Lung (tissue), 11 donors: ENCODE measurements at regions not wholly inside any gene's neighbourhood (a gene's known extent, or its start where the extent isn't known, plus 50 kb on each side); places are given as distances from the start of the nearest gene placed in this dataset.
A peak's percentile ranks its signal among the peaks of the same experiment; 100 is the strongest.

ENCODE experiments used
- ATAC-seq: fragments of 200-7000 bp; cut with Tn5 transposase; one replicate; pipeline ENCODE4 v1.9.1; 2020; ENCODE audit warnings: moderate number of reproducible peaks; ENCODE audit not compliant: insufficient read depth, low FRiP score
- DNase-seq, 3 donors: peaks; one replicate each; pipeline ENCODE4 v3.0.0-alpha.2; 2013 to 2017
- H3K27ac ChIP-seq, 2 donors: one replicate each; pipeline ENCODE4 v1.5.1; 2013; ENCODE audit warnings: mild to moderate bottlenecking in 2 of 2, moderate library complexity in 2 of 2, control low read depth in 1 of 2, inconsistent platforms in 1 of 2, low read depth in 1 of 2, low read length in 1 of 2
- H3K27me3 ChIP-seq, 3 donors: one replicate each; pipeline ENCODE4 v1.5.1; 2013; ENCODE audit warnings: low read length in 2 of 3; ENCODE audit not compliant: control insufficient read depth in 3 of 3, insufficient read depth in 3 of 3
- H3K36me3 ChIP-seq, 4 donors: one replicate each; pipeline ENCODE4 v1.5.1; 2013; ENCODE audit warnings: low read length in 4 of 4, mild to moderate bottlenecking in 1 of 4, moderate library complexity in 1 of 4; ENCODE audit not compliant: control insufficient read depth in 4 of 4, insufficient read depth in 4 of 4
- H3K4me1 ChIP-seq, 5 donors: one replicate each; pipeline ENCODE4 v1.5.1; 2013; ENCODE audit warnings: low read length in 5 of 5, mild to moderate bottlenecking in 2 of 5, moderate library complexity in 1 of 5; ENCODE audit not compliant: control insufficient read depth in 5 of 5, insufficient read depth in 5 of 5
- H3K4me3 ChIP-seq: one replicate; pipeline ENCODE4 v1.5.1; 2013; ENCODE audit warnings: mild to moderate bottlenecking, control low read depth, moderate library complexity
- H3K9ac ChIP-seq, 2 donors: one replicate each; pipeline ENCODE4 v1.5.1; 2013; ENCODE audit warnings: low read length in 2 of 2, control low read depth in 1 of 2; ENCODE audit not compliant: insufficient read depth in 1 of 2
- H3K9me3 ChIP-seq, 4 donors: one replicate each; pipeline ENCODE4 v1.5.1; 2013; ENCODE audit warnings: low read length in 3 of 4, mild to moderate bottlenecking in 1 of 4, moderate library complexity in 1 of 4; ENCODE audit not compliant: control insufficient read depth in 4 of 4, insufficient read depth in 3 of 4
- CTCF ChIP-seq: IDR thresholded peaks from 2 replicates; pipeline ENCODE4 v1.5.1; 2012; ENCODE audit warnings: mild to moderate bottlenecking; ENCODE audit errors: control extremely low read depth, extremely low read depth
- WGBS, 2 donors: extraction: QIAGEN DNeasy Blood & Tissue Kit; methylation state at CpG; one replicate each; pipeline ENCODE4 v1.1.7; 2013; 5-methylcytosine and 5-hydroxymethylcytosine counted together
- donor health status: control.
- donor health status: control.
- donor health status: Bipolar disorder and iron deficiency.
- donor health status: healthy.
- donor health status: DM: yes; HTN: yes; CAD: no.

GRCh38 chr7:67401492-67401891 lies 404.9 kb downstream of the TYW1 start:
- Histone ChIP-seq H3K27ac (no peak overlapping the region), H3K4me3 (no peak overlapping the region), H3K36me3 (no peaks in the 10 kb centered on the region), H3K27me3 (no peaks in the 10 kb centered on the region), H3K9ac (no peak overlapping the region), H3K9me3 (peaks cover 0 to 8% (median 0%) of the 10 kb centered on the region in 4 donors), H3K4me1 (peaks cover 0 to 3% (median 0%) of the 10 kb centered on the region in 5 donors)
- TF ChIP-seq CTCF, result no peak
- ATAC-seq, result no peak
- no peak for DNase-seq
- 84 to 90% methylated on average over 3 of the region's 3 CpGs for WGBS, 2 donors

- H3K9ac ChIP-seq, result no peak overlapping the region
- WGBS, 2 donors, result 77 to 83% methylated on average over 4 of the region's 4 CpGs
- TF ChIP-seq CTCF, result no peak
- peaks cover 0 to 11% (median 0%) of the 10 kb centered on the region in 5 donors for H3K4me1 ChIP-seq
- no peak for DNase-seq
- H3K9me3 ChIP-seq, result peaks cover 0 to 6% (median 0%) of the 10 kb centered on the region in 4 donors
- no peak overlapping the region for H3K4me3 ChIP-seq
- no peak for ATAC-seq
- no peaks in the 10 kb centered on the region for H3K36me3 ChIP-seq
- no peak overlapping the region for H3K27ac ChIP-seq
- H3K27me3 ChIP-seq, result no peaks in the 10 kb centered on the region
Measured at GRCh38 chr7:67402280-67402679, 405.6 kb downstream of the TYW1 start.

GRCh38 chr7:67406976-67407375 lies 410.3 kb downstream of the TYW1 start:
- 36 to 71% methylated on average over 1 of the region's 1 CpG for WGBS, 2 donors
- H3K27ac ChIP-seq, result no peak overlapping the region
- H3K9me3 ChIP-seq, result peaks cover 0 to 6% (median 2%) of the 10 kb centered on the region in 4 donors
- H3K27me3 ChIP-seq, result peaks cover 0 to 2% (median 0%) of the 10 kb centered on the region in 3 donors
- H3K4me1 ChIP-seq, result peaks cover 0 to 19% (median 0%) of the 10 kb centered on the region in 5 donors
- H3K36me3 ChIP-seq, result no peaks in the 10 kb centered on the region
- ATAC-seq, result no peak
- DNase-seq, result peak; percentile 56 to 85 (median 72)
- no peak overlapping the region for H3K9ac ChIP-seq
- H3K4me3 ChIP-seq, result no peak overlapping the region
- TF ChIP-seq CTCF, result no peak
